H1 (cell line): ENCODE measurements at regions not wholly inside any gene's neighbourhood (a gene's known extent, or its start where the extent isn't known, plus 50 kb on each side); places are given as distances from the start of the nearest gene placed in this dataset.

ENCODE experiments used
- CTCF ChIA-PET: fragments of 300-600 bp; sonication (Branson Sonifier 250); formaldehyde crosslinking; loops from one replicate; lab custom pipeline; 2021; ENCODE audit not compliant: partially characterized antibody; lab: Charles Lee
- POLR2A ChIA-PET: fragments of 300-600 bp; sonication (Branson Sonifier 250); formaldehyde crosslinking; loops from one replicate; lab custom pipeline; 2021; ENCODE audit warnings: inconsistent platforms; ENCODE audit not compliant: partially characterized antibody; lab: Charles Lee
- DNase-seq, 2 experiments: peaks; one replicate each; pipeline versions ENCODE4 v3.0.0 to v3.0.0-alpha.2; 2010 to 2022; ENCODE audit warnings: low spot score in 2 of 2, low read depth in 1 of 2, mixed read lengths in 1 of 2
- FAIRE-seq: peaks from 2 replicates; lab custom pipeline; 2011; peaks lifted over from hg19 to GRCh38; lab: Jason Lieb, UNC
- H2AFZ ChIP-seq: 2 replicates; pipeline ENCODE4 v1.8.1; 2012; ENCODE audit warnings: low read length, inconsistent platforms
- H2AK5ac ChIP-seq: 2 replicates; pipeline ENCODE4 v1.6.1; 2013; ENCODE audit warnings: low read depth, low read length
- H2BK120ac ChIP-seq: replicated peaks from 2 replicates; pipeline ENCODE3; 2013; ENCODE audit warnings: low read depth, low read length, inconsistent platforms
- H2BK12ac ChIP-seq: 2 replicates; pipeline ENCODE4 v1.6.1; 2013; ENCODE audit warnings: low read depth, low read length
- H2BK15ac ChIP-seq: 2 replicates; pipeline ENCODE4 v1.6.1; 2013; ENCODE audit warnings: low read length
- H2BK20ac ChIP-seq: 2 replicates; pipeline ENCODE4 v1.6.1; 2013; ENCODE audit warnings: low read length
- H2BK5ac ChIP-seq: 2 replicates; pipeline ENCODE4 v1.6.1; 2013; ENCODE audit warnings: low read depth, low read length
- H3K14ac ChIP-seq: 2 replicates; pipeline ENCODE4 v1.6.1; 2013; ENCODE audit warnings: inconsistent platforms; ENCODE audit not compliant: insufficient read length
- H3K18ac ChIP-seq: 2 replicates; pipeline ENCODE4 v1.6.1; 2013; ENCODE audit warnings: low read length; ENCODE audit errors: extremely low read depth
- H3K23ac ChIP-seq: 2 replicates; pipeline ENCODE4 v1.6.1; 2013; ENCODE audit warnings: inconsistent platforms; ENCODE audit not compliant: insufficient read length
- H3K23me2 ChIP-seq: 2 replicates; pipeline ENCODE4 v1.6.1; 2013; ENCODE audit warnings: low read depth, low read length
- H3K27ac ChIP-seq: 2 replicates; pipeline ENCODE4 v1.6.1; 2011; ENCODE audit warnings: low read depth, low read length, inconsistent platforms
- H3K27me3 ChIP-seq, 4 experiments: replicated peaks in 1 of 4; 1 replicate in 1 of 4; 2 replicates in 3 of 4; pipeline versions ENCODE4 v1.6.1 to v1.8.1; 2011 to 2013; ENCODE audit warnings: low read length in 3 of 4, mild to moderate bottlenecking in 3 of 4, inconsistent platforms in 2 of 4, mixed read lengths in 2 of 4, moderate library complexity in 1 of 4; ENCODE audit not compliant: control insufficient read depth in 3 of 4, insufficient read depth in 3 of 4; ENCODE audit errors: extremely low read depth in 1 of 4
- H3K36me3 ChIP-seq, 4 experiments: 2 replicates each; pipeline versions ENCODE4 v1.6.1 to v1.8.1; 2011 to 2013; ENCODE audit warnings: mild to moderate bottlenecking in 4 of 4, low read length in 3 of 4, moderate library complexity in 2 of 4, control low read depth in 1 of 4, inconsistent platforms in 1 of 4; ENCODE audit not compliant: insufficient read depth in 4 of 4, control insufficient read depth in 2 of 4
- H3K4ac ChIP-seq: replicated peaks from 2 replicates; pipeline ENCODE3; 2013; ENCODE audit warnings: low read length, low read depth, mixed read lengths, inconsistent platforms; ENCODE audit not compliant: insufficient read length
- H3K4me1 ChIP-seq, 4 experiments: replicated peaks in 1 of 4; 1 replicate in 1 of 4; 2 replicates in 3 of 4; pipeline versions ENCODE4 v1.6.1 to v1.8.1; 2011 to 2013; ENCODE audit warnings: low read length in 3 of 4, inconsistent platforms in 2 of 4, mixed read lengths in 1 of 4; ENCODE audit not compliant: insufficient read depth in 4 of 4, control insufficient read depth in 3 of 4
- H3K4me2 ChIP-seq, 2 experiments: 2 replicates each; pipeline versions ENCODE4 v1.6.1 to v1.8.1; 2011 to 2013; ENCODE audit warnings: low read depth in 2 of 2, low read length in 2 of 2, control low read depth in 1 of 2, inconsistent platforms in 1 of 2, mild to moderate bottlenecking in 1 of 2; ENCODE audit not compliant: insufficient read depth in 1 of 2
- H3K4me3 ChIP-seq, 4 experiments: fragments of 200-600, 300-600 bp in 1 of 4; sonication (generic), shearing (Covaris generic), sonication (Bioruptor Twin) in 1 of 4; 2 replicates each; pipeline versions ENCODE4 v1.5.1 to v1.8.1; 2011 to 2016; ENCODE audit warnings: low read length in 4 of 4, low read depth in 3 of 4, control low read depth in 2 of 4, inconsistent platforms in 2 of 4, mild to moderate bottlenecking in 2 of 4, mixed read lengths in 1 of 4, moderate library complexity in 1 of 4; ENCODE audit not compliant: insufficient read depth in 2 of 4; ENCODE audit errors: extremely low read depth in 1 of 4
- H3K56ac ChIP-seq: replicated peaks from 2 replicates; pipeline ENCODE3; 2013; ENCODE audit warnings: low read depth, mild to moderate bottlenecking, mixed read lengths, low read length, inconsistent platforms; ENCODE audit not compliant: insufficient read length
- H3K79me1 ChIP-seq: 2 replicates; pipeline ENCODE4 v1.6.1; 2013; ENCODE audit warnings: low read depth, low read length, control low read depth
- H3K79me2 ChIP-seq, 2 experiments: 2 replicates each; pipeline versions ENCODE4 v1.6.1 to v1.8.1; 2012 to 2013; ENCODE audit warnings: low read length in 2 of 2, mild to moderate bottlenecking in 2 of 2, inconsistent platforms in 1 of 2; ENCODE audit not compliant: insufficient read depth in 2 of 2, control insufficient read depth in 1 of 2
- H3K9ac ChIP-seq, 4 experiments: replicated peaks in 1 of 4; 1 replicate in 1 of 4; 2 replicates in 3 of 4; pipeline versions ENCODE4 v1.6.1 to v1.8.1; 2011 to 2013; ENCODE audit warnings: low read depth in 3 of 4, low read length in 3 of 4, control low read depth in 2 of 4, mild to moderate bottlenecking in 2 of 4, moderate library complexity in 2 of 4, inconsistent platforms in 1 of 4; ENCODE audit errors: extremely low read depth in 1 of 4
- H3K9me3 ChIP-seq, 2 experiments: 2 replicates each; pipeline versions ENCODE4 v1.6.1 to v1.8.1; 2012 to 2013; ENCODE audit warnings: mild to moderate bottlenecking in 2 of 2, moderate library complexity in 2 of 2, control low read depth in 1 of 2, inconsistent platforms in 1 of 2, low read depth in 1 of 2, low read length in 1 of 2, mixed read lengths in 1 of 2; ENCODE audit not compliant: insufficient read depth in 2 of 2
- H4K20me1 ChIP-seq, 2 experiments: replicated peaks in 1 of 2; 2 replicates each; pipeline versions ENCODE3 to v1.8.1; 2011 to 2013; ENCODE audit warnings: inconsistent platforms in 2 of 2, low read length in 2 of 2, mild to moderate bottlenecking in 1 of 2; ENCODE audit not compliant: insufficient read depth in 2 of 2, control insufficient read depth in 1 of 2
- H4K5ac ChIP-seq: 2 replicates; pipeline ENCODE4 v1.6.1; 2013; ENCODE audit warnings: low read length, low read depth, mixed read lengths, inconsistent platforms; ENCODE audit not compliant: insufficient read length
- H4K8ac ChIP-seq: 2 replicates; pipeline ENCODE4 v1.8.0; 2013; ENCODE audit warnings: mild to moderate bottlenecking, moderate library complexity, low read length, inconsistent platforms; ENCODE audit not compliant: insufficient read depth; ENCODE audit errors: extremely low read depth
- H4K91ac ChIP-seq: replicated peaks from 2 replicates; pipeline ENCODE3; 2013; ENCODE audit warnings: low read length, mixed read lengths, inconsistent platforms; ENCODE audit not compliant: insufficient read length
- BRCA1 ChIP-seq: IDR thresholded peaks from 2 replicates; pipeline ENCODE4 v1.6.1; 2012; ENCODE audit warnings: low read depth, low read length, improper control_type of control experiment
- CHD1 ChIP-seq: IDR thresholded peaks from 2 replicates; pipeline ENCODE4 v1.6.1; 2012; ENCODE audit warnings: low read depth, low read length, improper control_type of control experiment
- EP300 ChIP-seq, 2 experiments: IDR thresholded peaks; 1 replicate in 1 of 2; 2 replicates in 1 of 2; pipeline ENCODE4 v1.6.1; 2011 to 2012; ENCODE audit warnings: low read depth in 2 of 2, low read length in 2 of 2, mild to moderate bottlenecking in 2 of 2, borderline replicate concordance in 1 of 2, inconsistent platforms in 1 of 2, moderate library complexity in 1 of 2
- EZH2 ChIP-seq: fragments of 200-600 bp; sonication (generic); IDR thresholded peaks from 2 replicates; pipeline ENCODE4 v1.7.1; 2012; ENCODE audit warnings: low read depth, mild to moderate bottlenecking, moderate library complexity, low read length, inconsistent platforms; ENCODE audit not compliant: severe bottlenecking
- HDAC6 ChIP-seq: IDR thresholded peaks from one replicate; pipeline ENCODE4 v1.7.1; 2012; ENCODE audit warnings: low read depth, mild to moderate bottlenecking, inconsistent platforms, low read length, moderate library complexity
- JUND ChIP-seq: IDR thresholded peaks from 2 replicates; pipeline ENCODE4 v1.6.1; 2011; ENCODE audit warnings: mild to moderate bottlenecking, improper control_type of control experiment, low read length
- NANOG ChIP-seq: IDR thresholded peaks from 2 replicates; pipeline ENCODE4 v1.6.1; 2011; ENCODE audit warnings: low read length, low read depth, mild to moderate bottlenecking, inconsistent platforms; ENCODE audit not compliant: insufficient read depth, poor library complexity, severe bottlenecking
- POLR2A ChIP-seq, 2 experiments: IDR thresholded peaks; 1 replicate in 1 of 2; 2 replicates in 1 of 2; pipeline ENCODE4 v1.6.1; 2011; ENCODE audit warnings: low read depth in 2 of 2, low read length in 2 of 2, mild to moderate bottlenecking in 2 of 2; ENCODE audit errors: control extremely low read depth in 1 of 2
- SAP30 ChIP-seq: fragments of 300-600 bp; sonication (generic); IDR thresholded peaks from 2 replicates; pipeline ENCODE4 v1.7.1; 2012; ENCODE audit warnings: low read length, moderate library complexity, mild to moderate bottlenecking, inconsistent platforms; ENCODE audit not compliant: insufficient read depth, insufficient replicate concordance
- SP2 ChIP-seq: IDR thresholded peaks from 2 replicates; pipeline ENCODE4 v1.6.1; 2012; ENCODE audit warnings: mild to moderate bottlenecking, low read length, inconsistent platforms
- TEAD4 ChIP-seq: IDR thresholded peaks from 2 replicates; pipeline ENCODE4 v1.6.1; 2012; ENCODE audit warnings: low read depth, low read length, inconsistent platforms, mixed read lengths
- YY1 ChIP-seq: IDR thresholded peaks from 2 replicates; pipeline ENCODE4 v1.6.1; 2011; ENCODE audit warnings: low read depth, mild to moderate bottlenecking, low read length
- WGBS, 2 experiments: shearing (Covaris generic) in 1 of 2; methylation state at CpG; one replicate each; pipeline versions ENCODE4 v1.1.6 to v1.1.7; 2013 to 2015; ENCODE audit warnings: low lambda C conversion rate in 2 of 2, mixed read lengths in 2 of 2, inconsistent platforms in 1 of 2, low coverage in 1 of 2, missing lambda C conversion rate in 1 of 2; ENCODE audit not compliant: insufficient replicate concordance in 2 of 2, insufficient coverage in 1 of 2, insufficient read length in 1 of 2; ENCODE audit errors: extremely low coverage in 1 of 2, missing lambda C conversion rate in 1 of 2; 5-methylcytosine and 5-hydroxymethylcytosine counted together
- TF ChIP-seq, protein P1 (sequence below): IDR thresholded peaks from 2 replicates; pipeline ENCODE4 v1.6.1; 2011; ENCODE audit warnings: low read length, improper control_type of control experiment
- TF ChIP-seq, protein P2 (sequence below): IDR thresholded peaks from 2 replicates; pipeline ENCODE4 v1.6.1; 2012; ENCODE audit warnings: inconsistent platforms

DNA sequence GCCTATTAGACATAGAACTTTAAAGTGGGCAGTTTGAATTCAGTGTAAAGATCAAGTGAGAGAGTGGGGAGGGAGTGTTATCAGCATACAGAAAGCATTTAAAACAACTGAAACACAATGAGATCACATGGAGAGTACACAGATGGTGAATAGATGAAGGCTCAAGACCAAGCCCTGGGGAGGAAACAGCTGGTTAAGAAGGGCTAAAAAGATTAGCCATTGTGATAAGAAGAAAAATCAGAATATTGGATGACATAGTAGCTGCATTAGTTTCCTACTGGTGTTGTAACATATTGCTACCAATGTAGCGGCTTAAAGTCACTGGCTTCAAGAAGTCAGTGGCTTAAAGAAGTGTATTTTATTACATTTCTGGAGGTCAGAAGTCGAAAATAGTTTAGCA lies 443.4 kb upstream of the RGS18 start:
- Histone ChIP-seq H2BK5ac (no peak overlapping the region), H3K56ac (no peak overlapping the region), H3K9ac (no peak overlapping the region), H3K4me2 (no peak overlapping the region), H2BK20ac (no peak overlapping the region), H3K18ac (no peak overlapping the region), H3K23ac (no peak overlapping the region), H3K79me1 (no peaks in the 10 kb centered on the region), H3K27me3 (no peaks in the 10 kb centered on the region), H2BK15ac (no peak overlapping the region), H3K14ac (no peak overlapping the region), H3K4me1 (no peaks in the 10 kb centered on the region), H3K4ac (no peak overlapping the region), H3K79me2 (no peaks in the 10 kb centered on the region), H3K9me3 (no peaks in the 10 kb centered on the region), H4K91ac (no peak overlapping the region), H4K5ac (no peak overlapping the region), H3K4me3 (no peak overlapping the region), H4K8ac (no peak overlapping the region), H2AK5ac (no peak overlapping the region), H2BK12ac (no peak overlapping the region), H3K36me3 (no peaks in the 10 kb centered on the region), H2BK120ac (no peak overlapping the region), H3K27ac (no peak overlapping the region), H4K20me1 (no peaks in the 10 kb centered on the region), H2AFZ (0 out of 2 replicates have a peak overlapping the region, but pooled peaks have one; percentile 30), H3K23me2 (no peaks in the 10 kb centered on the region; the same call in 1 of the 2 replicates)
- FAIRE-seq (no peak), DNase-seq (no peak)
- POLR2A ChIA-PET, result no interaction called here
- WGBS, 2 experiments, result 93% methylated on average over 2 of the region's 2 CpGs; no CpG with 5 or more reads in 1 of the 2 experiments
- CTCF ChIA-PET, result no interaction called here
- TF ChIP-seq SAP30 (no peak), POLR2A (IDR thresholded peaks at IDR 0.05; ENCODE audit: control extremely low read depth in 1 of 2, low read depth in 2 of 2, low read length in 2 of 2) (no peak), EZH2 (no peak), JUND (no peak), NANOG (no peak), BRCA1 (no peak), HDAC6 (no peak), EP300 (IDR thresholded peaks at IDR 0.05; ENCODE audit: borderline replicate concordance in 1 of 2, low read depth in 2 of 2, low read length in 2 of 2) (no peak), YY1 (no peak), CHD1 (no peak), TEAD4 (no peak), SP2 (no peak)
- TF ChIP-seq, protein P1, sequence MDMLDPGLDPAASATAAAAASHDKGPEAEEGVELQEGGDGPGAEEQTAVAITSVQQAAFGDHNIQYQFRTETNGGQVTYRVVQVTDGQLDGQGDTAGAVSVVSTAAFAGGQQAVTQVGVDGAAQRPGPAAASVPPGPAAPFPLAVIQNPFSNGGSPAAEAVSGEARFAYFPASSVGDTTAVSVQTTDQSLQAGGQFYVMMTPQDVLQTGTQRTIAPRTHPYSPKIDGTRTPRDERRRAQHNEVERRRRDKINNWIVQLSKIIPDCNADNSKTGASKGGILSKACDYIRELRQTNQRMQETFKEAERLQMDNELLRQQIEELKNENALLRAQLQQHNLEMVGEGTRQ, result no peak
- TF ChIP-seq, protein P2, sequence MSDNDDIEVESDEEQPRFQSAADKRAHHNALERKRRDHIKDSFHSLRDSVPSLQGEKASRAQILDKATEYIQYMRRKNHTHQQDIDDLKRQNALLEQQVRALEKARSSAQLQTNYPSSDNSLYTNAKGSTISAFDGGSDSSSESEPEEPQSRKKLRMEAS, result no peak
